ENCODE measurements at regions not wholly inside any gene's neighbourhood (a gene's known extent, or its start where the extent isn't known, plus 50 kb on each side); places are given as distances from the start of the nearest gene placed in this dataset.

GRCh38 chr2:104431701-104432121, 422.2 kb upstream of the POU3F3 start:
- H3K4me1 ChIP-seq, result peaks cover 0 to 6% (median 0%) of the 10 kb centered on the region in 4 donors
- H3K9me3 ChIP-seq, result no peaks in the 10 kb centered on the region
- whole genome bisulfite sequencing, 2 donors, result 85 to 87% methylated on average over 7 of the region's 7 CpGs
- no peak overlapping the region for H3K27ac ChIP-seq
- TF ChIP-seq POLR2A (IDR thresholded peaks at IDR 0.05) (no peak), CTCF (IDR thresholded peaks at IDR 0.05) (no peak), POLR2AphosphoS5 (IDR thresholded peaks at IDR 0.05) (no peak), EP300 (IDR thresholded peaks at IDR 0.05) (no peak)
- ATAC-seq (ENCODE audit: low FRiP score in 2 of 2) (no peak), DNase-seq (no peak)
- no peaks in the 10 kb centered on the region for H3K36me3 ChIP-seq
- no peak overlapping the region for H3K4me3 ChIP-seq
- no peaks in the 10 kb centered on the region for H3K27me3 ChIP-seq

GRCh38 chr2:104432401-104432800, 421.5 kb upstream of the POU3F3 start:
- 85 to 88% methylated on average over 5 of the region's 5 CpGs for WGBS, 2 donors

GRCh38 chr2:104432991-104433390, 420.9 kb upstream of the POU3F3 start:
- Histone ChIP-seq H3K4me1 (peaks cover 0 to 6% (median 0%) of the 10 kb centered on the region in 4 donors), H3K27me3 (no peaks in the 10 kb centered on the region), H3K36me3 (no peaks in the 10 kb centered on the region), H3K4me3 (no peak overlapping the region), H3K9me3 (no peaks in the 10 kb centered on the region), H3K27ac (no peak overlapping the region)
- ATAC-seq (ENCODE audit: low FRiP score in 2 of 2) (no peak), DNase-seq (no peak)
- WGBS, 2 donors, result 91 to 95% methylated on average over 2 of the region's 2 CpGs
- no peak for TF ChIP-seq EP300 (IDR thresholded peaks at IDR 0.05)
- TF ChIP-seq POLR2A (IDR thresholded peaks at IDR 0.05), result no peak
- no peak for TF ChIP-seq CTCF (IDR thresholded peaks at IDR 0.05)
- no peak for TF ChIP-seq POLR2AphosphoS5 (IDR thresholded peaks at IDR 0.05)

More at GRCh38 chr2:104432401-104432800, 421.5 kb upstream of the POU3F3 start:
- ATAC-seq (ENCODE audit: low FRiP score in 2 of 2) (no peak), DNase-seq (no peak)
- no peak overlapping the region for H3K27ac ChIP-seq
- TF ChIP-seq EP300 (IDR thresholded peaks at IDR 0.05) (no peak), POLR2AphosphoS5 (IDR thresholded peaks at IDR 0.05) (no peak), CTCF (IDR thresholded peaks at IDR 0.05) (no peak), POLR2A (IDR thresholded peaks at IDR 0.05) (no peak)
- no peaks in the 10 kb centered on the region for H3K36me3 ChIP-seq
- H3K9me3 ChIP-seq, result no peaks in the 10 kb centered on the region
- no peaks in the 10 kb centered on the region for H3K27me3 ChIP-seq
- no peak overlapping the region for H3K4me3 ChIP-seq
- peaks cover 0 to 6% (median 0%) of the 10 kb centered on the region in 4 donors for H3K4me1 ChIP-seq

GRCh38 chr2:104433657-104434056, 420.3 kb upstream of the POU3F3 start:
- Histone ChIP-seq H3K27me3 (no peaks in the 10 kb centered on the region), H3K4me3 (no peak overlapping the region), H3K9me3 (no peaks in the 10 kb centered on the region), H3K36me3 (no peaks in the 10 kb centered on the region), H3K27ac (no peak overlapping the region), H3K4me1 (peaks cover 0 to 6% (median 0%) of the 10 kb centered on the region in 4 donors)
- no peak for ATAC-seq (ENCODE audit: low FRiP score in 2 of 2)
- no peak for DNase-seq
- 89 to 93% methylated on average over 3 of the region's 3 CpGs for WGBS, 2 donors
- TF ChIP-seq CTCF (IDR thresholded peaks at IDR 0.05), result no peak
- TF ChIP-seq POLR2AphosphoS5 (IDR thresholded peaks at IDR 0.05), result no peak
- no peak for TF ChIP-seq EP300 (IDR thresholded peaks at IDR 0.05)
- TF ChIP-seq POLR2A (IDR thresholded peaks at IDR 0.05), result no peak

GRCh38 chr2:104434318-104434792, 419.6 kb upstream of the POU3F3 start:
- H3K4me3 ChIP-seq, result peak overlapping the region in 3 of 4 donors; percentile 11 to 31 (median 24)
- peaks cover 0 to 6% (median 0%) of the 10 kb centered on the region in 4 donors for H3K4me1 ChIP-seq
- ATAC-seq (ENCODE audit: low FRiP score in 2 of 2) (no peak), DNase-seq (peak in 1 of 2 donors; percentile 34)
- TF ChIP-seq POLR2AphosphoS5 (IDR thresholded peaks at IDR 0.05) (no peak), EP300 (IDR thresholded peaks at IDR 0.05) (no peak), CTCF (IDR thresholded peaks at IDR 0.05) (no peak), POLR2A (IDR thresholded peaks at IDR 0.05) (no peak)
- no peaks in the 10 kb centered on the region for H3K36me3 ChIP-seq
- H3K9me3 ChIP-seq, result no peaks in the 10 kb centered on the region
- no peaks in the 10 kb centered on the region for H3K27me3 ChIP-seq
- whole genome bisulfite sequencing, 2 donors, result 10 to 11% methylated on average over 13 of the region's 13 CpGs
- H3K27ac ChIP-seq, result no peak overlapping the region

Data from upper lobe of left lung (tissue), 6 donors.